ENCODE measurements at regions not wholly inside any gene's neighbourhood (a gene's known extent, or its start where the extent isn't known, plus 50 kb on each side); places are given as distances from the start of the nearest gene placed in this dataset.

DNA sequence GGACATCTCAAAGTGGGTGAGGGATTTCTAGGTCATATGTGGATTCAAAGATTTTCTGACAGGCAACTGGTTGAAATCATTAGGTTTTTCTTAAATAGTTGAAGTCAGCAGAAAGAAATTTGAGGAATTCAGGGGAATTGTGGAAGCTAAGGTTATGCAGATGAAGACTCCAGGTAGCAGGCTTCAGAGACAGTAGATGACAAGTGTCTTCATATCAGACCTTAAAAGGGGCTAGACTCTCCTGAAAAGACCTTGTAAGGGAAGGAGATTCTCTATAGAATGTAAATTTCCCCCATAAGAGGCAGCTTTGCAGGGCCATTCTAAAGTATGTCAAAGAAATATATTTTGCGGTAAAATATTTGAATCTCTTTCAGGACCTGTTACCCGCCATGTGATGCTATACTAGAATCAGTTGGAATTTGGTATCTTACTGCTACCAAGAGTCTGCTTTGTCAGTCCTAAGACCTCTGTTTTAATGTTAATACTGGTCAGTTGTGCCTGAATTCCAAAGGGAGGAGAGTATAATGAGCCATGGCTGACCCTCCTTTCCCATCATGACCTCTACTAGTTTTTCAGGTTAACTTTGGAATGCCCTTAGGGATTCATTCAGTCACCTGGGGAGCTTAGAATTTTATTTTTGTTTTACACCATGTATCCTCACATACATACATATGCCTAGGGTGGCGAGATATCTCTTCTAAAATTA lies 1115.5 kb upstream of the SLC10A2 start:
- Histone ChIP-seq H3K4me1 (ENCODE audit: control insufficient read depth, low read depth, low read length) (peaks cover 12% of the 10 kb centered on the region), H3K4me3 (ENCODE audit: low read length) (peak overlapping the region; percentile 22), H3K27ac (ENCODE audit: low read length) (peak overlapping the region; percentile 33)

GRCh38 chr13:104170980-104171555 lies 1104.9 kb upstream of the SLC10A2 start:
- H3K4me1 ChIP-seq (ENCODE audit: control insufficient read depth, low read depth, low read length): no peaks in the 10 kb centered on the region

More for the DNA sequence above, 1115.5 kb upstream of the SLC10A2 start:
- peaks cover 8% of the 10 kb centered on the region for H3K9me3 ChIP-seq (ENCODE audit: control insufficient read depth, low read depth, low read length)
- no peaks in the 10 kb centered on the region for H3K36me3 ChIP-seq (ENCODE audit: control insufficient read depth, low read depth, low read length)
- H3K27me3 ChIP-seq (ENCODE audit: control insufficient read depth, insufficient read depth, low read length): no peaks in the 10 kb centered on the region
- no peak overlapping the region for H3K9ac ChIP-seq (ENCODE audit: low read length)

GRCh38 chr13:104163866-104164630 lies 1097.8 kb upstream of the SLC10A2 start:
- Histone ChIP-seq H3K36me3 (ENCODE audit: control insufficient read depth, low read depth, low read length) (no peaks in the 10 kb centered on the region), H3K27ac (ENCODE audit: low read length) (no peak overlapping the region), H3K4me1 (ENCODE audit: control insufficient read depth, low read depth, low read length) (no peaks in the 10 kb centered on the region), H3K9me3 (ENCODE audit: control insufficient read depth, low read depth, low read length) (no peaks in the 10 kb centered on the region), H3K27me3 (ENCODE audit: control insufficient read depth, insufficient read depth, low read length) (no peaks in the 10 kb centered on the region), H3K4me3 (ENCODE audit: low read length) (no peak overlapping the region), H3K9ac (ENCODE audit: low read length) (no peak overlapping the region)

More at GRCh38 chr13:104170980-104171555, 1104.9 kb upstream of the SLC10A2 start:
- no peak overlapping the region for H3K4me3 ChIP-seq (ENCODE audit: low read length)
- no peaks in the 10 kb centered on the region for H3K27me3 ChIP-seq (ENCODE audit: control insufficient read depth, insufficient read depth, low read length)
- H3K9ac ChIP-seq (ENCODE audit: low read length): no peak overlapping the region
- H3K27ac ChIP-seq (ENCODE audit: low read length): no peak overlapping the region
- no peaks in the 10 kb centered on the region for H3K36me3 ChIP-seq (ENCODE audit: control insufficient read depth, low read depth, low read length)
- no peaks in the 10 kb centered on the region for H3K9me3 ChIP-seq (ENCODE audit: control insufficient read depth, low read depth, low read length)

DNA sequence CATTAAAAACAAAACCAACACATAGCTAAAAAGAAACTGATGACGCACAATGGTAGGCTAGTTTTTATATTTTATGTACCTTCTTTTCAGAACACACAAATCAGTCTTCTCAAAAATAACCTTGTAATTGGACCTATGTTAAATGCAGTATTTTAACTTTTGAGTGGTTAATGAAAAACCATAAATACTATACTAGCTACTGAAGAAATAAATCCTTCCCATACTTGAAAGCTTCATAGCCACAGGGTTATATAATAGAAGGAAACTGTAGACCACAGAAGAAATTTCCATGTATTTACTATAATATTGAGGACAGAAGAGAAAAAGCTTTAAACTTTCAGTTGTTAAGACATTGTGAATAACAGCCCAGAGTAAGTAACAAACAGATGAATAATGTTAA lies 1094.3 kb upstream of the SLC10A2 start:
- Histone ChIP-seq H3K27ac (ENCODE audit: low read length) (no peak overlapping the region), H3K9me3 (ENCODE audit: control insufficient read depth, low read depth, low read length) (no peaks in the 10 kb centered on the region), H3K4me1 (ENCODE audit: control insufficient read depth, low read depth, low read length) (no peaks in the 10 kb centered on the region), H3K27me3 (ENCODE audit: control insufficient read depth, insufficient read depth, low read length) (no peaks in the 10 kb centered on the region), H3K9ac (ENCODE audit: low read length) (no peak overlapping the region), H3K4me3 (ENCODE audit: low read length) (no peak overlapping the region), H3K36me3 (ENCODE audit: control insufficient read depth, low read depth, low read length) (no peaks in the 10 kb centered on the region)

DNA sequence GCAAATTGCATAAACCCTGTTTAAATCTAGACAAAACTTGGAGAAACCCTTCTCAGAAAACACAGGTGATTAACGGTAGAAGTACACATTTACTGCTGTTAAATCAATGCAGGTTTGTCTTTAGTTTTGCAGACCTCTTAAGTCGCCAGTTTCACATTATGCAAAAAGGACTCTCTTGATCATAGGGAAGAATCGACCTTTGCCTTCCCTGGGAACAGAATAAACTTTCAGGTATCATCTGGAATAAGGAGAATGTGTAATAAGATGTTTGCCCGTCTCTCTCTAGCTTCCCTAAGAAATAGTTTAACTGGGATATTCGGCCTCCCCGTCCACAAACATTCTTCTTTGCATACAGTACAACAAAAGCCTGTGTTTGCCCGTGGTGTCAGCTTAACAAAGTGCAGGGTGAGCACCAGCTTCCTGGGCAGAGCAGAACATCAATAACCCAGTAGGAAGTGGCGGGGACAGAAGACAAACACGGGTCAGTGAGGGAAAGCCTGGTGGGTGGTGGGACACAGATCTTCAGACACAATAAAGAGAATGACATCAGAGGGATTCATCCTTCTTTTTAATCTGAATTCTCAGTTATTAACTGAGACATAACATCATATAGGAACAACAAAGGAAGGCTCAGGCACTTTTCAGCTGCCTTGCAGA lies 1077.7 kb upstream of the SLC10A2 start:
- H3K4me1 ChIP-seq (ENCODE audit: control insufficient read depth, low read depth, low read length): peaks cover 25% of the 10 kb centered on the region
- peak overlapping the region; percentile 26 for H3K4me3 ChIP-seq (ENCODE audit: low read length)
- H3K27me3 ChIP-seq (ENCODE audit: control insufficient read depth, insufficient read depth, low read length): no peaks in the 10 kb centered on the region
- H3K9ac ChIP-seq (ENCODE audit: low read length): no peak overlapping the region
- H3K27ac ChIP-seq (ENCODE audit: low read length): no peak overlapping the region
- no peaks in the 10 kb centered on the region for H3K36me3 ChIP-seq (ENCODE audit: control insufficient read depth, low read depth, low read length)
- H3K9me3 ChIP-seq (ENCODE audit: control insufficient read depth, low read depth, low read length): peaks cover 6% of the 10 kb centered on the region

DNA sequence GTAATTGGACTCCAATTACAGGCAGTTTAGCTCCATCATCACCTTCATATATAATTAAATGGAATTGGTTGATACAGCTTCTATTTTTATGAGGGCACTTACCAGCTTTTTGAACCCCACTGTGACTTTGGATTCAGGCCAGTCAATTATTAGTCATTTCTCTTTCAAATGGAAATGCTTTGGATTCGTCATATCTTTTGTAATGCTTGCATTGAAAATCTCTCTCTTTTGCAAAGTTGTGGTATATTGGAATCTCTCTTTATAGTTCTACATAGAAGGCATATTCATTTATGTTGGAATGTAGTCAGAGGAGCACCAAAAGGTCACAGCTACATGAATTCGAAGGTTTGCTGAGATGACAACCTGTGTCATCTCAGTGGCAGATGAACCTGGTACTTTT lies 1074.3 kb upstream of the SLC10A2 start:
- no peak overlapping the region for H3K27ac ChIP-seq (ENCODE audit: low read length)
- H3K9ac ChIP-seq (ENCODE audit: low read length): no peak overlapping the region
- no peak overlapping the region for H3K4me3 ChIP-seq (ENCODE audit: low read length)
- no peaks in the 10 kb centered on the region for H3K27me3 ChIP-seq (ENCODE audit: control insufficient read depth, insufficient read depth, low read length)
- peaks cover 25% of the 10 kb centered on the region for H3K4me1 ChIP-seq (ENCODE audit: control insufficient read depth, low read depth, low read length)
- H3K9me3 ChIP-seq (ENCODE audit: control insufficient read depth, low read depth, low read length): no peaks in the 10 kb centered on the region
- H3K36me3 ChIP-seq (ENCODE audit: control insufficient read depth, low read depth, low read length): no peaks in the 10 kb centered on the region

- Histone ChIP-seq H3K27ac (ENCODE audit: low read length) (no peak overlapping the region), H3K36me3 (ENCODE audit: control insufficient read depth, low read depth, low read length) (no peaks in the 10 kb centered on the region), H3K9ac (ENCODE audit: low read length) (no peak overlapping the region), H3K9me3 (ENCODE audit: control insufficient read depth, low read depth, low read length) (no peaks in the 10 kb centered on the region), H3K27me3 (ENCODE audit: control insufficient read depth, insufficient read depth, low read length) (no peaks in the 10 kb centered on the region), H3K4me3 (ENCODE audit: low read length) (no peak overlapping the region), H3K4me1 (ENCODE audit: control insufficient read depth, low read depth, low read length) (peaks cover 8% of the 10 kb centered on the region)
Observed at GRCh38 chr13:104137416-104137815, 1071.2 kb upstream of the SLC10A2 start.

GRCh38 chr13:104132849-104133248 lies 1066.6 kb upstream of the SLC10A2 start:
- Histone ChIP-seq H3K27ac (ENCODE audit: low read length) (no peak overlapping the region), H3K27me3 (ENCODE audit: control insufficient read depth, insufficient read depth, low read length) (no peaks in the 10 kb centered on the region), H3K36me3 (ENCODE audit: control insufficient read depth, low read depth, low read length) (no peaks in the 10 kb centered on the region), H3K9ac (ENCODE audit: low read length) (no peak overlapping the region), H3K9me3 (ENCODE audit: control insufficient read depth, low read depth, low read length) (no peaks in the 10 kb centered on the region), H3K4me3 (ENCODE audit: low read length) (no peak overlapping the region), H3K4me1 (ENCODE audit: control insufficient read depth, low read depth, low read length) (no peaks in the 10 kb centered on the region)

DNA sequence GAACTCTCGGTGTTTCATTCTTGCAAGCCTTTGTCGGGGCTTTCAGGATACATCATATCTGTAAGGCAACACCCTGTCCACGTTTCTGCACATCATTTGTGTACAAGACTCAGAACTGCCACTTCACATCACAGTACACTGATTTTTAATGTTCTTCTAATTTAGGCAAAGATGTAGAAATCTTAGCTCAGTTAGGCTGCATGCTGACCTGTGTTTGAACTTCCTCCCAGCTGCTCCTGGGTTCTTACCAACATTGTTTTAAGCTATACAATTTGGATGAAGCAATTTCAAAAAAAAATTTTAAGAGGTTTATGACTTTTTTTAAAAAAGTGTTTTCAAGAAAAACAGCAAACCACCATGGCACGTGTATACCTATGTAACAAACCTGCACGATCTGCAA lies 1047.9 kb upstream of the SLC10A2 start:
- Histone ChIP-seq H3K9ac (ENCODE audit: low read length) (no peak overlapping the region), H3K9me3 (ENCODE audit: control insufficient read depth, low read depth, low read length) (no peaks in the 10 kb centered on the region), H3K27ac (ENCODE audit: low read length) (no peak overlapping the region), H3K4me1 (ENCODE audit: control insufficient read depth, low read depth, low read length) (no peaks in the 10 kb centered on the region), H3K36me3 (ENCODE audit: control insufficient read depth, low read depth, low read length) (no peaks in the 10 kb centered on the region), H3K27me3 (ENCODE audit: control insufficient read depth, insufficient read depth, low read length) (no peaks in the 10 kb centered on the region), H3K4me3 (ENCODE audit: low read length) (no peak overlapping the region)

GRCh38 chr13:104111031-104111430 lies 1044.8 kb upstream of the SLC10A2 start:
- Histone ChIP-seq H3K9ac (ENCODE audit: low read length) (no peak overlapping the region), H3K4me3 (ENCODE audit: low read length) (no peak overlapping the region), H3K4me1 (ENCODE audit: control insufficient read depth, low read depth, low read length) (no peaks in the 10 kb centered on the region), H3K27me3 (ENCODE audit: control insufficient read depth, insufficient read depth, low read length) (no peaks in the 10 kb centered on the region), H3K36me3 (ENCODE audit: control insufficient read depth, low read depth, low read length) (no peaks in the 10 kb centered on the region), H3K9me3 (ENCODE audit: control insufficient read depth, low read depth, low read length) (no peaks in the 10 kb centered on the region), H3K27ac (ENCODE audit: low read length) (no peak overlapping the region)

DNA sequence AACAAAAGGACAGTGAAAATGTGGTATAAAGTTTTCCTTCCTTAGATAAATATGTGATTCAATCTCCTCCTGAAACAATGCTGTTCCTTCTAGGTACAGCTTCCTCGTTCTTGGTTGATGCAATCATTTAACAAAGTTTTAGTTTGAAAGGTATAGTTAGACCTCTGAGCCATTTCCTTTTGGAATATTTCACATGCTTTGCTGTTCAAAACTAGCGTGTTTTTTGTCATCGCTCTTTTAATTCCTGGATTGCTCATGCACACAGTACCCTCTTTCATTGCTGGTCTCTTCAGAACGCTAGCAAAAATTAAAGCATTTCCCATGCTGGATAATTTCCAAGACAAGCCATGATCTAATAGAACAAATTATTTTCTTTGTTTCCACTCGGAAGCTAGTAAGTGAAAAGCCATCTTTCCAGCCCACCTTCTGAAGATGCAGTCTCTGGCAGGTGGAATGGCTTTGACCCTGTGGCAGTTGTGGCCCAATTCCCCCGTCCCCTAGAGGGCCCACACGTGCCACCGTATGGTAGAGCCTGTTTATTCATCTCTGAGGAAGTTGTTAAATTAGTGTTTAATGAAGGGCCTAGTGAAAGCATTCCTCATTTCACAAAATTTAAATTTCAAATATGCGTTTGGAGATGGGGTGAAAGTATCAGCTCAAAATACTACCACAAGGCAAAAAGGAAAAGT lies 1040.6 kb upstream of the SLC10A2 start:
- no peaks in the 10 kb centered on the region for H3K4me1 ChIP-seq (ENCODE audit: control insufficient read depth, low read depth, low read length)
- no peak overlapping the region for H3K4me3 ChIP-seq (ENCODE audit: low read length)
- H3K27me3 ChIP-seq (ENCODE audit: control insufficient read depth, insufficient read depth, low read length): no peaks in the 10 kb centered on the region
- no peaks in the 10 kb centered on the region for H3K36me3 ChIP-seq (ENCODE audit: control insufficient read depth, low read depth, low read length)
- H3K9ac ChIP-seq (ENCODE audit: low read length): no peak overlapping the region
- H3K9me3 ChIP-seq (ENCODE audit: control insufficient read depth, low read depth, low read length): no peaks in the 10 kb centered on the region
- H3K27ac ChIP-seq (ENCODE audit: low read length): no peak overlapping the region
